ENCODE measurements at regions not wholly inside any gene's neighbourhood (a gene's known extent, or its start where the extent isn't known, plus 50 kb on each side); places are given as distances from the start of the nearest gene placed in this dataset.

DNA sequence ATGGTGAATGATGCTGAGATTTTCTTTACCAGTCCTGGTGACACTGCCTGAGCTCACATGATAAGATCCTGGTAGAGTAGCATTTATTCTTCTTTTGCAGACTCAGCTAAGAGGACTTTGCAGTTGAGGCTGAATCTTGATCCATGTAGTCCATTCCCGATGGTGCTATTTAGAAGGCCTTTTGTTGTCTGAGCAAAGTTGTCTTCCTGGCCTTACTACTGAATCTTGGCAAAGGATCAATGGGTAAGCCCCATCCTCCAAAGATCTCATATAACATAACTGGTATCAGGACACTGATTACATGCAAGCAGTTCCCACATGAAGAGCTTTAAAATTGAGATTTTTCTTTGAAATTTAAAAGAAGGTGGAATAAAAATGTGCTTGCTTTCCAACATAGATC is 291.6 kb downstream of the SOX4 start:
- Histone ChIP-seq H3K27ac (no peak overlapping the region), H3K4me3 (no peak overlapping the region), H3K9me3 (ENCODE audit: low read depth, low read length) (no peaks in the 10 kb centered on the region), H3K36me3 (ENCODE audit: insufficient read depth, low read length) (no peaks in the 10 kb centered on the region), H3K9ac (ENCODE audit: insufficient read length) (no peak overlapping the region)
- no peak for DNase-seq (ENCODE audit: low read depth, low spot score)
- TF ChIP-seq FOXP2 (optimal IDR thresholded peaks at IDR 0.05; ENCODE audit: control extremely low read depth, extremely low read length, insufficient read depth) (no peak), POLR2AphosphoS5 (IDR thresholded peaks at IDR 0.05; ENCODE audit: borderline replicate concordance, low read depth, low read length) (no peak), EZH2 (IDR thresholded peaks at IDR 0.05) (no peak)

DNA sequence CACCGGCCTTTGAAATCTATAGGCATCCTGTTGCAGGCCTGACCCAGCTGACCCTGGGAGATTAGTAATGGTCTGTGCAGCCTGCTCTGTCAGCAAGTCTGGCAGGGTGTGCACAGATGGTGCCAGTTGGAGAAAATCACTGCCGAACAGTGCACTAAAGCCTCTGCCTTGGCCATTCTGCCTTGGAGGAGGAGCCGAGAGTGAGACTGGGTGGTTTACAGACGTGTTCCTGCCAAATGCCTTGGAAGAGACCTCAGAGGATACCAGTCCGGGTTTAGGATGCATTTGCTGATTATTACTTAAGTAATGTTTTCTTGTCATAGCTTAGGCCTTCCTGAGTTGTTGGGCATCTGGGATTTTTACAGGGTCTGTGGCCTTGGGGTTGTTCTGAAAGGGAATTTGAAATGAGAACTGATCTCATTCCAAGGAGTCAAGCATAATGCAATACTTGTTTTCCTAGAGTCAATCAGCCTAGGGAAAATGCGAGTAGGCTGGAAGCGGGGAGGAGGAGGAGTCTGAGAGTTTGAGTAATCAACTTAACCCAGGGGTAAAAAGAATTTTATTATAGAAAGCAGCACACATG is 292.1 kb downstream of the SOX4 start:
- H3K9me3 ChIP-seq (ENCODE audit: low read depth, low read length) = no peaks in the 10 kb centered on the region
- no peak overlapping the region for H3K27ac ChIP-seq
- no peak overlapping the region for H3K4me3 ChIP-seq
- no peak for DNase-seq (ENCODE audit: low read depth, low spot score)
- no peak for TF ChIP-seq FOXP2 (optimal IDR thresholded peaks at IDR 0.05; ENCODE audit: control extremely low read depth, extremely low read length, insufficient read depth)
- H3K36me3 ChIP-seq (ENCODE audit: insufficient read depth, low read length) = no peaks in the 10 kb centered on the region
- no peak overlapping the region for H3K9ac ChIP-seq (ENCODE audit: insufficient read length)

- no peak for DNase-seq (ENCODE audit: low read depth, low spot score)
Observed at GRCh38 chr6:21886542-21887151, 293.1 kb downstream of the SOX4 start.

DNA sequence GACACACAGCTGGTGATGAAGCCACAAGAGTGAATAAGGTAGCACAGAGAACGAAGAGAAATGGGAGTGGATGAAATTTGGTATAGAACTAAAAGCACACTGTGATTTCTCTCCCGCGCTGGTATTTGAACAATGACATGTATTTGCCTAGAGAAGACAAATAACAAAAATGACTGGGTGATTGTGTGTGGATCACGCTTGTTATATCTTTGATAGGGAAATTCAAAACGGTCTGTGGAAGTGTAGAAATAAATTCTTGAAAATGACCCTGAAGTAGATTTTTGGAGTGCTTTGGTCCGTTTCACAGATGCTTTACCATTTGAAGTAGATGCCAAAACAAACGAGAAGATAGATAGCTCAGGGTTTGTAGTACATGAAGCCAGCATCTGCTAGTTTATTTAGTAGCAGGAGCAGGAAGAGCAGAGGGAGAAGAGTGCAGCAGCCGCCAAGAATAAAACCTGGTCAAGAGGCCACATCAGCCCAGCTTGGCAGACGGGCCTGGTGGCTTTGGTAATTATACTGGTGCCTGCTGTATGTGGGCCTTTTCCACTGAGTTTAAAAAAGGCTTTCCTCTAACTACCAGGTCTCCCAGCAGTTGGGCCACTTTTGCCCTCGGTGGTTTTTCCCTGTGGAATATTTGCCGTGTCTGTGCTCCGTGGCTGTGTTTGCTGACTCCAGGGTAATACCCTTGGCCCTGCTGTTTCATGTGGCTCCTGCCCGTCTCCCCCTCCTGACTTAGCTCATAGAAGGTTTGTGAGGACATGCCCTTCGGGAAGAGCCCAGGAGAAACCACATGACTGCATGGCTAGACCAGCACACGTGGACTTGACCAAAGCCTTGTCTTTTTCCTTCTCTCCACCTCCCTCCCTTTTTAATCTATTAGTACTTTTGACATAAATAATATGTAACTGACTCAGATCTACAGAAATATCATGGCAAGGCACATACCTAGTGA is 294.0 kb downstream of the SOX4 start:
- no peak overlapping the region for H3K9ac ChIP-seq (ENCODE audit: insufficient read length)
- H3K4me3 ChIP-seq = no peak overlapping the region
- H3K27ac ChIP-seq = no peak overlapping the region
- H3K9me3 ChIP-seq (ENCODE audit: low read depth, low read length) = no peaks in the 10 kb centered on the region
- no peak for DNase-seq (ENCODE audit: low read depth, low spot score)
- TF ChIP-seq FOXP2 (optimal IDR thresholded peaks at IDR 0.05; ENCODE audit: control extremely low read depth, extremely low read length, insufficient read depth) (no peak), EZH2 (IDR thresholded peaks at IDR 0.05) (no peak), POLR2AphosphoS5 (IDR thresholded peaks at IDR 0.05; ENCODE audit: borderline replicate concordance, low read depth, low read length) (no peak)
- H3K36me3 ChIP-seq (ENCODE audit: insufficient read depth, low read length) = no peaks in the 10 kb centered on the region

More at GRCh38 chr6:21886542-21887151, 293.1 kb downstream of the SOX4 start:
- Histone ChIP-seq H3K4me3 (no peak overlapping the region), H3K9ac (ENCODE audit: insufficient read length) (no peak overlapping the region), H3K36me3 (ENCODE audit: insufficient read depth, low read length) (no peaks in the 10 kb centered on the region), H3K27ac (no peak overlapping the region), H3K9me3 (ENCODE audit: low read depth, low read length) (no peaks in the 10 kb centered on the region)
- no peak for TF ChIP-seq EZH2 (IDR thresholded peaks at IDR 0.05)
- TF ChIP-seq FOXP2 (optimal IDR thresholded peaks at IDR 0.05; ENCODE audit: control extremely low read depth, extremely low read length, insufficient read depth) = no peak
- no peak for TF ChIP-seq POLR2AphosphoS5 (IDR thresholded peaks at IDR 0.05; ENCODE audit: borderline replicate concordance, low read depth, low read length)

- H3K27ac ChIP-seq = no peak overlapping the region
- no peaks in the 10 kb centered on the region for H3K36me3 ChIP-seq (ENCODE audit: insufficient read depth, low read length)
- no peak for DNase-seq (ENCODE audit: low read depth, low spot score)
- H3K9me3 ChIP-seq (ENCODE audit: low read depth, low read length) = no peaks in the 10 kb centered on the region
- no peak overlapping the region for H3K9ac ChIP-seq (ENCODE audit: insufficient read length)
- TF ChIP-seq EZH2 (IDR thresholded peaks at IDR 0.05) = no peak
- no peak for TF ChIP-seq FOXP2 (optimal IDR thresholded peaks at IDR 0.05; ENCODE audit: control extremely low read depth, extremely low read length, insufficient read depth)
- no peak for TF ChIP-seq POLR2AphosphoS5 (IDR thresholded peaks at IDR 0.05; ENCODE audit: borderline replicate concordance, low read depth, low read length)
- H3K4me3 ChIP-seq = no peak overlapping the region
Observed at GRCh38 chr6:21891080-21891479, 297.5 kb downstream of the SOX4 start.

DNA sequence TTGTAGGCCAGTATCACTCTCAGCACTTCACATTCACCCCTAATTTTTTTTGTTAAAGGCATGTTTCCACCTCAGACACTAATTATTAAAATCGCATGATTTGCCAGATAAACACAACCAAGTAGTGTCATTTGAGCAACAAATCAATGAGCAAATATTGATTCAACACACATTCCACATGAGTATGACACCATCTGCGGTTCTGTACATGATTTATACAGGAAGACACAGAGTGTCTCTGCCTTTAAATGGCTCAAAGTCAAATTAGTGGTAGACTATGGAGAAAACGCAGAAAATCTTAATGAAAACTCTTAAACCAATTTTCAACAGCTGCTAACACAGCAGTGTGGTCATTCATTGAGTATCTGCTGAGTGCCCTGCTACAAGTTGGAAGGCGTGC is 300.2 kb downstream of the SOX4 start:
- H3K9ac ChIP-seq (ENCODE audit: insufficient read length) = no peak overlapping the region
- no peak overlapping the region for H3K4me3 ChIP-seq
- TF ChIP-seq FOXP2 (optimal IDR thresholded peaks at IDR 0.05; ENCODE audit: control extremely low read depth, extremely low read length, insufficient read depth) (no peak), POLR2AphosphoS5 (IDR thresholded peaks at IDR 0.05; ENCODE audit: borderline replicate concordance, low read depth, low read length) (no peak), EZH2 (IDR thresholded peaks at IDR 0.05) (no peak)
- H3K36me3 ChIP-seq (ENCODE audit: insufficient read depth, low read length) = no peaks in the 10 kb centered on the region
- DNase-seq (ENCODE audit: low read depth, low spot score) = no peak
- no peaks in the 10 kb centered on the region for H3K9me3 ChIP-seq (ENCODE audit: low read depth, low read length)
- no peak overlapping the region for H3K27ac ChIP-seq

- no peaks in the 10 kb centered on the region for H3K9me3 ChIP-seq (ENCODE audit: low read depth, low read length)
- no peak overlapping the region for H3K27ac ChIP-seq
- TF ChIP-seq FOXP2 (optimal IDR thresholded peaks at IDR 0.05; ENCODE audit: control extremely low read depth, extremely low read length, insufficient read depth) = no peak
- TF ChIP-seq POLR2AphosphoS5 (IDR thresholded peaks at IDR 0.05; ENCODE audit: borderline replicate concordance, low read depth, low read length) = no peak
- no peak for TF ChIP-seq EZH2 (IDR thresholded peaks at IDR 0.05)
- no peak overlapping the region for H3K9ac ChIP-seq (ENCODE audit: insufficient read length)
- no peak for DNase-seq (ENCODE audit: low read depth, low spot score)
- H3K4me3 ChIP-seq = no peak overlapping the region
- H3K36me3 ChIP-seq (ENCODE audit: insufficient read depth, low read length) = no peaks in the 10 kb centered on the region
Observed at GRCh38 chr6:21895555-21895954, 302.0 kb downstream of the SOX4 start.

GRCh38 chr6:21898107-21898796 is 304.7 kb downstream of the SOX4 start:
- H3K9ac ChIP-seq (ENCODE audit: insufficient read length) = no peak overlapping the region
- H3K4me3 ChIP-seq = no peak overlapping the region
- no peak overlapping the region for H3K27ac ChIP-seq
- TF ChIP-seq FOXP2 (optimal IDR thresholded peaks at IDR 0.05; ENCODE audit: control extremely low read depth, extremely low read length, insufficient read depth) = no peak
- TF ChIP-seq POLR2AphosphoS5 (IDR thresholded peaks at IDR 0.05; ENCODE audit: borderline replicate concordance, low read depth, low read length) = no peak
- TF ChIP-seq EZH2 (IDR thresholded peaks at IDR 0.05) = no peak
- H3K9me3 ChIP-seq (ENCODE audit: low read depth, low read length) = no peaks in the 10 kb centered on the region
- no peak for DNase-seq (ENCODE audit: low read depth, low spot score)
- no peaks in the 10 kb centered on the region for H3K36me3 ChIP-seq (ENCODE audit: insufficient read depth, low read length)
